Spleen (tissue), 11 donors: ENCODE measurements at regions not wholly inside any gene's neighbourhood (a gene's known extent, or its start where the extent isn't known, plus 50 kb on each side); places are given as distances from the start of the nearest gene placed in this dataset.

Experiments used
- DNase-seq: peaks from one replicate; pipeline ENCODE4 v3.0.0-alpha.2; 2020
- H3K27ac ChIP-seq, 8 donors: fragments of 200-600 bp; sonication (generic) in 7 of 8; 1 replicate in 4 of 8; 2 replicates in 4 of 8; pipeline versions ENCODE4 v1.5.0 to v1.8.0; 2016 to 2021; ENCODE audit warnings: inconsistent platforms in 4 of 8, mild to moderate bottlenecking in 4 of 8, moderate library complexity in 1 of 8
- H3K27me3 ChIP-seq, 7 donors: fragments of 200-600 bp; sonication (generic) in 6 of 7; replicated peaks in 1 of 7; 1 replicate in 4 of 7; 2 replicates in 3 of 7; pipeline versions ENCODE4 v1.5.0 to v1.8.0; 2016 to 2021; ENCODE audit warnings: inconsistent platforms in 3 of 7, mild to moderate bottlenecking in 1 of 7
- H3K36me3 ChIP-seq, 6 donors: fragments of 200-600 bp; sonication (generic) in 5 of 6; 1 replicate in 4 of 6; 2 replicates in 2 of 6; pipeline versions ENCODE4 v1.5.0 to v1.8.0; 2016 to 2021; ENCODE audit warnings: inconsistent platforms in 2 of 6
- H3K4me1 ChIP-seq, 6 donors: fragments of 200-600 bp; sonication (generic) in 5 of 6; 1 replicate in 3 of 6; 2 replicates in 3 of 6; pipeline versions ENCODE4 v1.5.0 to v1.8.0; 2016 to 2021; ENCODE audit warnings: inconsistent platforms in 3 of 6
- H3K4me3 ChIP-seq, 8 donors: fragments of 200-600 bp; sonication (generic) in 7 of 8; 1 replicate in 4 of 8; 2 replicates in 4 of 8; pipeline versions ENCODE4 v1.5.0 to v1.8.0; 2016 to 2021; ENCODE audit warnings: inconsistent platforms in 4 of 8, mild to moderate bottlenecking in 4 of 8, moderate library complexity in 2 of 8
- H3K9me3 ChIP-seq, 8 donors: fragments of 200-600 bp; sonication (generic) in 7 of 8; 1 replicate in 4 of 8; 2 replicates in 4 of 8; pipeline versions ENCODE4 v1.5.0 to v1.8.0; 2016 to 2021; ENCODE audit warnings: inconsistent platforms in 4 of 8
- POLR2A ChIP-seq, 3 donors: fragments of 450-650 bp; IDR thresholded peaks; one replicate each; pipeline ENCODE4 v1.5.1; 2017; ENCODE audit warnings: antibody characterized with exemption in 3 of 3, mild to moderate bottlenecking in 1 of 3
- POLR2AphosphoS5 ChIP-seq, 3 donors: sonication (generic); formaldehyde crosslinking; IDR thresholded peaks; one replicate each; pipeline ENCODE4 v1.5.1; 2017; ENCODE audit warnings: antibody characterized with exemption in 3 of 3
- WGBS, 5 donors: extraction: QIAGEN DNeasy Blood & Tissue Kit in 3 of 5; methylation state at CpG; one replicate each; pipeline versions ENCODE4 v1.1.5 to v1.1.7; 2013 to 2018; 5-methylcytosine and 5-hydroxymethylcytosine counted together
- intact Hi-C: fragments of 100-400 bp; cut with DNase I; formaldehyde crosslinking; loops from one replicate; pipeline ENCODE4 v1.15.0; 2023; ENCODE audit warnings: low total_unique reads
- TF ChIP-seq, protein P1 (sequence below), 11 experiments: fragments of 200-600 bp in 7 of 11; fragments of 450-650 bp in 4 of 11; sonication (generic) in 4 of 11; IDR thresholded peaks in 8 of 11; conservative IDR thresholded peaks in 3 of 11; 1 replicate in 7 of 11; 2 replicates in 4 of 11; pipeline versions ENCODE4 v1.4.0 to v1.8.0; 2016 to 2021; ENCODE audit warnings: antibody characterized with exemption in 11 of 11, inconsistent platforms in 4 of 11, mild to moderate bottlenecking in 1 of 11
- donor health status: healthy with polysubstance abuse.
- donor health status: DM: no; HTN: no; CAD: no; lungs with moderate emphysema.
- donor health status: DM: no; HTN: no; CAD: no.
- donor health status: Bipolar disorder and iron deficiency.
- donor health status: healthy.
- donor health status: DM: no; HTN: no; CAD: no.
- donor health status: DM: yes; HTN: yes; CAD: no.

- TF ChIP-seq POLR2A (IDR thresholded peaks at IDR 0.05) (no peak), POLR2AphosphoS5 (IDR thresholded peaks at IDR 0.05) (no peak)
- TF ChIP-seq, protein P1, sequence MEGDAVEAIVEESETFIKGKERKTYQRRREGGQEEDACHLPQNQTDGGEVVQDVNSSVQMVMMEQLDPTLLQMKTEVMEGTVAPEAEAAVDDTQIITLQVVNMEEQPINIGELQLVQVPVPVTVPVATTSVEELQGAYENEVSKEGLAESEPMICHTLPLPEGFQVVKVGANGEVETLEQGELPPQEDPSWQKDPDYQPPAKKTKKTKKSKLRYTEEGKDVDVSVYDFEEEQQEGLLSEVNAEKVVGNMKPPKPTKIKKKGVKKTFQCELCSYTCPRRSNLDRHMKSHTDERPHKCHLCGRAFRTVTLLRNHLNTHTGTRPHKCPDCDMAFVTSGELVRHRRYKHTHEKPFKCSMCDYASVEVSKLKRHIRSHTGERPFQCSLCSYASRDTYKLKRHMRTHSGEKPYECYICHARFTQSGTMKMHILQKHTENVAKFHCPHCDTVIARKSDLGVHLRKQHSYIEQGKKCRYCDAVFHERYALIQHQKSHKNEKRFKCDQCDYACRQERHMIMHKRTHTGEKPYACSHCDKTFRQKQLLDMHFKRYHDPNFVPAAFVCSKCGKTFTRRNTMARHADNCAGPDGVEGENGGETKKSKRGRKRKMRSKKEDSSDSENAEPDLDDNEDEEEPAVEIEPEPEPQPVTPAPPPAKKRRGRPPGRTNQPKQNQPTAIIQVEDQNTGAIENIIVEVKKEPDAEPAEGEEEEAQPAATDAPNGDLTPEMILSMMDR (IDR thresholded peaks at IDR 0.05 in 8 of 11, conservative IDR thresholded peaks at IDR 0.05 in 3 of 11), result no peak
- H3K27ac ChIP-seq, result no peak overlapping the region
- no peaks in the 10 kb centered on the region for H3K9me3 ChIP-seq
- H3K4me3 ChIP-seq, result no peak overlapping the region
- no peak for DNase-seq
- 82 to 97% (median 91%) methylated on average over 2 of the region's 2 CpGs for WGBS, 5 donors
- intact Hi-C loops, result no loop called here
- H3K36me3 ChIP-seq, result no peaks in the 10 kb centered on the region
- H3K27me3 ChIP-seq, result no peaks in the 10 kb centered on the region
- no peaks in the 10 kb centered on the region for H3K4me1 ChIP-seq
Observed at GRCh38 chr3:22091329-22091728, 340.3 kb upstream of the ZNF385D start.

DNA sequence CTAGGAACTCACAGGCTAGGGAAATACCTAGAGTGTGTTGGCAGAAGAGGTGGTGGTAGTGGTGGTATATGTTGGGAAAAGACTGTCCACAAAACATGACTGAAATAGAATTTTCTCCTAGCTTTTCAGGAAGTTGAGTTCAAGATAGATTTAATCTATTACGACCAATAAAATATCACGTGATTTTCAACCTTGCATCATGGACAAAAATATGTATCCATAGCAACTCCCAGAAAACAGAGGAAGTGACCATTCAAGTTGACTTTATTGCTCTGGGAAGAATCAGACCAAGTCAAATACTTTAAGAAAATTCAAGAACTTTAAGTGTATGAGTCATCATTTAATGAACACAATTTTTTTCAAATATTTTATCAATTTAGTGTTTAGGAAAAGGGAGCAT, 347.0 kb upstream of the ZNF385D start:
- H3K4me3 ChIP-seq, result no peak overlapping the region
- no peaks in the 10 kb centered on the region for H3K36me3 ChIP-seq
- no peak overlapping the region for H3K27ac ChIP-seq
- WGBS, 5 donors, result 0 to 10% (median 4%) methylated on average over 2 of the region's 2 CpGs
- H3K9me3 ChIP-seq, result no peaks in the 10 kb centered on the region
- no peak for DNase-seq
- intact Hi-C loops, result no loop called here
- no peaks in the 10 kb centered on the region for H3K4me1 ChIP-seq
- H3K27me3 ChIP-seq, result no peaks in the 10 kb centered on the region
- TF ChIP-seq POLR2A (IDR thresholded peaks at IDR 0.05), result no peak
- TF ChIP-seq, protein P1 (IDR thresholded peaks at IDR 0.05 in 8 of 11, conservative IDR thresholded peaks at IDR 0.05 in 3 of 11), result no peak
- TF ChIP-seq POLR2AphosphoS5 (IDR thresholded peaks at IDR 0.05), result no peak

GRCh38 chr3:22101351-22101750, 350.3 kb upstream of the ZNF385D start:
- Histone ChIP-seq H3K27me3 (no peaks in the 10 kb centered on the region), H3K4me3 (no peak overlapping the region), H3K36me3 (no peaks in the 10 kb centered on the region), H3K4me1 (no peaks in the 10 kb centered on the region), H3K27ac (no peak overlapping the region), H3K9me3 (no peaks in the 10 kb centered on the region)
- intact Hi-C loops, result no loop called here
- WGBS, 5 donors, result 47 to 73% (median 60%) methylated on average over 6 of the region's 6 CpGs
- TF ChIP-seq POLR2AphosphoS5 (IDR thresholded peaks at IDR 0.05) (no peak), POLR2A (IDR thresholded peaks at IDR 0.05) (no peak)
- TF ChIP-seq, protein P1 (IDR thresholded peaks at IDR 0.05 in 8 of 11, conservative IDR thresholded peaks at IDR 0.05 in 3 of 11), result no peak
- no peak for DNase-seq

DNA sequence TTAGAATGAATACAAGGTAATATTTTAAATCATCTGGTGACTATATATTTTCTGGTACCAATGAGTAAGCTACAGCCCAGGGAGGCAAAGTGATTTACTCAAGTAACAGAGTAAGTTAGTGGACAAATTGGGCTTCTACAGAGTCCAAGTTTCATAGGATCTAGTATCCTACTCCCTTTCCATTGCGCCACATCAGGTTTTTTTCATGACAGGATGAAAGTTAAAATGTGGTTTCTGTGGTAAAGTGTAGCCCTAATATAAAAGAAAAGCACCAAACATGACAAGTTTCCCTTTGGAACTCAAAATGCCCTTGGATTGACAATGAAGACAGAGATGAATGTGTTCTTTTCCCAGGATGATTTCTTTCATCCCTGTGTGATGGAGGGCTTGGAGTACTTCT, 350.8 kb upstream of the ZNF385D start:
- no peak overlapping the region for H3K27ac ChIP-seq
- no peaks in the 10 kb centered on the region for H3K9me3 ChIP-seq
- no peak for TF ChIP-seq POLR2AphosphoS5 (IDR thresholded peaks at IDR 0.05)
- no peak for TF ChIP-seq POLR2A (IDR thresholded peaks at IDR 0.05)
- TF ChIP-seq, protein P1 (IDR thresholded peaks at IDR 0.05 in 8 of 11, conservative IDR thresholded peaks at IDR 0.05 in 3 of 11), result no peak
- WGBS, 5 donors, result 56 to 75% (median 67%) methylated on average over 1 of the region's 1 CpG
- H3K36me3 ChIP-seq, result no peaks in the 10 kb centered on the region
- intact Hi-C loops, result no loop called here
- H3K27me3 ChIP-seq, result no peaks in the 10 kb centered on the region
- H3K4me3 ChIP-seq, result no peak overlapping the region
- DNase-seq, result no peak
- no peaks in the 10 kb centered on the region for H3K4me1 ChIP-seq
